Upper lobe of left lung (tissue), 4 donors: ENCODE measurements at regions not wholly inside any gene's neighbourhood (a gene's known extent, or its start where the extent isn't known, plus 50 kb on each side); places are given as distances from the start of the nearest gene placed in this dataset.

ENCODE experiments used
- CTCF ChIP-seq, 6 experiments: fragments of 450-650 bp in 4 of 6; fragments of 200-600 bp in 2 of 6; sonication (generic) in 2 of 6; IDR thresholded peaks; one replicate each; pipeline ENCODE4 v1.5.1; 2016 to 2019; ENCODE audit warnings: antibody characterized with exemption in 6 of 6
- POLR2A ChIP-seq, 4 donors: fragments of 450-650 bp; IDR thresholded peaks; one replicate each; pipeline ENCODE4 v1.5.1; 2016 to 2017; ENCODE audit warnings: antibody characterized with exemption in 4 of 4, mild to moderate bottlenecking in 2 of 4
- POLR2AphosphoS5 ChIP-seq, 2 donors: sonication (generic); formaldehyde crosslinking; IDR thresholded peaks; one replicate each; pipeline ENCODE4 v1.5.1; 2017; ENCODE audit warnings: antibody characterized with exemption in 2 of 2

- no peak for TF ChIP-seq CTCF (IDR thresholded peaks at IDR 0.05)
- TF ChIP-seq POLR2A (IDR thresholded peaks at IDR 0.05): no peak
- TF ChIP-seq POLR2AphosphoS5 (IDR thresholded peaks at IDR 0.05): no peak
These were observed 195.6 kb downstream of the RPLP1 start for GRCh38 chr15:69648212-69648611.
